Loucy (cell line): ENCODE measurements at regions not wholly inside any gene's neighbourhood (a gene's known extent, or its start where the extent isn't known, plus 50 kb on each side); places are given as distances from the start of the nearest gene placed in this dataset.

Experiments
- H2AFZ ChIP-seq: fragments of 200-600 bp; sonication (generic); 2 replicates; pipeline ENCODE4 v1.6.0; 2016; ENCODE audit warnings: antibody characterized with exemption, mild to moderate bottlenecking, low read length, moderate library complexity
- H3F3A ChIP-seq: fragments of 200-600 bp; 2 replicates; pipeline ENCODE4 v1.6.0; 2016; ENCODE audit warnings: antibody characterized with exemption, low read depth, mild to moderate bottlenecking
- H3K27me3 ChIP-seq: fragments of 200-600 bp; sonication (generic); 2 replicates; pipeline ENCODE4 v1.6.1; 2014; ENCODE audit warnings: low read length, mild to moderate bottlenecking; ENCODE audit not compliant: insufficient read depth, poor library complexity, severe bottlenecking
- H3K36me3 ChIP-seq: fragments of 200-600 bp; sonication (generic); 2 replicates; pipeline ENCODE4 v1.6.1; 2016; ENCODE audit warnings: low read length; ENCODE audit not compliant: insufficient read depth
- H3K4me1 ChIP-seq: fragments of 200-600 bp; sonication (generic); 2 replicates; pipeline ENCODE4 v1.5.1; 2014; ENCODE audit warnings: low read length, mild to moderate bottlenecking; ENCODE audit not compliant: insufficient read depth, poor library complexity, severe bottlenecking
- H3K4me2 ChIP-seq: fragments of 200-600 bp; sonication (generic); 2 replicates; pipeline ENCODE4 v1.6.0; 2014; ENCODE audit warnings: antibody characterized with exemption, low read length, low read depth, mild to moderate bottlenecking; ENCODE audit not compliant: poor library complexity, severe bottlenecking
- H3K4me3 ChIP-seq: fragments of 200-600 bp; sonication (generic); 2 replicates; pipeline ENCODE4 v1.5.1; 2014; ENCODE audit warnings: low read length, mild to moderate bottlenecking, mixed read lengths; ENCODE audit not compliant: poor library complexity, severe bottlenecking
- H3K79me2 ChIP-seq: fragments of 200-600 bp; sonication (generic); 2 replicates; pipeline ENCODE4 v1.6.1; 2014; ENCODE audit warnings: low read length; ENCODE audit not compliant: insufficient read depth
- H3K9ac ChIP-seq: fragments of 200-600 bp; sonication (generic); 2 replicates; pipeline ENCODE4 v1.6.0; 2014; ENCODE audit warnings: mild to moderate bottlenecking, low read depth, low read length, moderate library complexity; ENCODE audit not compliant: poor library complexity, severe bottlenecking
- H3K9me2 ChIP-seq: fragments of 200-600 bp; sonication (generic); replicated peaks from 2 replicates; pipeline ENCODE4 v1.6.1; 2016; ENCODE audit warnings: low read depth, low read length, mixed read lengths
- H3K9me3 ChIP-seq: fragments of 200-600 bp; sonication (generic); 2 replicates; pipeline ENCODE4 v1.6.1; 2014; ENCODE audit warnings: mild to moderate bottlenecking, antibody characterized with exemption, low read length, low read depth; ENCODE audit not compliant: insufficient read depth
- H4K20me1 ChIP-seq: fragments of 200-600 bp; sonication (generic); 2 replicates; pipeline ENCODE4 v1.6.0; 2014; ENCODE audit warnings: antibody characterized with exemption, low read length, mild to moderate bottlenecking; ENCODE audit not compliant: insufficient read depth, poor library complexity, severe bottlenecking
- CTCF ChIP-seq: fragments of 200-600 bp; sonication (generic); conservative IDR thresholded peaks from 2 replicates; pipeline ENCODE4 v1.5.1; 2014; ENCODE audit warnings: mild to moderate bottlenecking, antibody characterized with exemption, low read length
- EZH2phosphoT487 ChIP-seq: fragments of 200-600 bp; IDR thresholded peaks from 2 replicates; pipeline ENCODE4 v1.6.1; 2018; ENCODE audit warnings: antibody characterized with exemption, mild to moderate bottlenecking, moderate library complexity, borderline replicate concordance

- no peaks in the 10 kb centered on the region for H3K79me2 ChIP-seq
- H4K20me1 ChIP-seq: no peaks in the 10 kb centered on the region
- no peak overlapping the region for H3K9ac ChIP-seq
- no peaks in the 10 kb centered on the region for H3K36me3 ChIP-seq
- no peak overlapping the region for H2AFZ ChIP-seq
- H3K4me3 ChIP-seq: no peak overlapping the region
- no peaks in the 10 kb centered on the region for H3K9me3 ChIP-seq
- no peaks in the 10 kb centered on the region for H3F3A ChIP-seq
- no peaks in the 10 kb centered on the region for H3K27me3 ChIP-seq
- H3K9me2 ChIP-seq: no peaks in the 10 kb centered on the region
- no peak overlapping the region for H3K4me2 ChIP-seq
- no peaks in the 10 kb centered on the region for H3K4me1 ChIP-seq
- TF ChIP-seq EZH2phosphoT487 (no peak), CTCF (no peak)
Observed at GRCh38 chr10:63021225-63021624, 111.9 kb upstream of the NRBF2 start.

GRCh38 chr10:63013755-63014154 lies 119.4 kb upstream of the NRBF2 start:
- no peaks in the 10 kb centered on the region for H3K79me2 ChIP-seq
- no peaks in the 10 kb centered on the region for H3F3A ChIP-seq
- H3K36me3 ChIP-seq: no peaks in the 10 kb centered on the region
- no peak overlapping the region for H2AFZ ChIP-seq
- no peak for TF ChIP-seq CTCF
- no peak for TF ChIP-seq EZH2phosphoT487
- H3K9me2 ChIP-seq: no peaks in the 10 kb centered on the region
- H3K4me1 ChIP-seq: no peaks in the 10 kb centered on the region
- no peak overlapping the region for H3K4me3 ChIP-seq
- H3K27me3 ChIP-seq: no peaks in the 10 kb centered on the region
- no peak overlapping the region for H3K9ac ChIP-seq
- H4K20me1 ChIP-seq: no peaks in the 10 kb centered on the region
- H3K4me2 ChIP-seq: no peak overlapping the region
- no peaks in the 10 kb centered on the region for H3K9me3 ChIP-seq

GRCh38 chr10:63012623-63013022 lies 120.5 kb upstream of the NRBF2 start:
- H2AFZ ChIP-seq: no peak overlapping the region
- TF ChIP-seq CTCF (no peak), EZH2phosphoT487 (no peak)
- no peaks in the 10 kb centered on the region for H3K4me1 ChIP-seq
- H3K4me3 ChIP-seq: no peak overlapping the region
- H3K9me3 ChIP-seq: no peaks in the 10 kb centered on the region
- H3F3A ChIP-seq: no peaks in the 10 kb centered on the region
- no peaks in the 10 kb centered on the region for H3K79me2 ChIP-seq
- H3K4me2 ChIP-seq: no peak overlapping the region
- no peaks in the 10 kb centered on the region for H3K9me2 ChIP-seq
- no peaks in the 10 kb centered on the region for H3K27me3 ChIP-seq
- no peak overlapping the region for H3K9ac ChIP-seq
- H3K36me3 ChIP-seq: no peaks in the 10 kb centered on the region
- H4K20me1 ChIP-seq: no peaks in the 10 kb centered on the region
